ENCODE measurements at regions not wholly inside any gene's neighbourhood (a gene's known extent, or its start where the extent isn't known, plus 50 kb on each side); places are given as distances from the start of the nearest gene placed in this dataset.

DNA sequence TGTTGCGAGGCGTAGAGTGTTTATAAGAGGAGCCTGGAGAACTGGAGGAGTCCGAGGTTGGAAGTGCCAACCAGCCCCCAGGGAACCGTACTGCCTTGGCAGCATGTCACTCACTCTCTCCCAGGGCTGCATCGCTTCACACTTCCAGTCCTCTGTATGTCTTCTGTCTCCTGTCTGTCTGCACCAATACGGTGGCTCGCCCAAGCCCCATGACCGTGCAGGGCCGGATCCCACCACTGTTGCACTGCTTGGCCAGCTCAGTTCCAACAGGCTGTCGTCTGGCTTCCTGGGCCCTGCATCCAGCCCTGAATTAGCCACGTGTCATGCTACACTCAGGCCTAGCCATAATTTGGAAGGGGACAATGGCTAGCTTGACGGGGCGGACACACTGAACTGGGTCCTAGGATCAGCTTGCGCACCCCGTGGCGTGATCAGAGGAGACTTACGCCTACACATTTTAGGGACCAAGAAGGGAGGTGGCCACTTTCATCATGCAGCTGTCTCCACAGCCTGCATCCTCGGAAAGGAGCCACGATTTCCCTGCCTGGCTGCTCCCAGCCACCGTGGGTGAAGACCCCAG, 147.1 kb downstream of the URI1 start:
- no peak for TF ChIP-seq EZH2 (IDR thresholded peaks at IDR 0.05; ENCODE audit: insufficient read depth, low read length)
- TF ChIP-seq CTCF (IDR thresholded peaks at IDR 0.05; ENCODE audit: insufficient read depth, low read depth, low read length) = no peak
- Histone ChIP-seq H4K20me1 (ENCODE audit: insufficient read depth, low read length) (no peaks in the 10 kb centered on the region), H3K27ac (ENCODE audit: low read depth, low read length) (no peak overlapping the region), H3K27me3 (ENCODE audit: insufficient read depth, low read length) (no peaks in the 10 kb centered on the region), H3K9ac (ENCODE audit: low read length) (no peak overlapping the region), H3K4me2 (ENCODE audit: low read length) (no peak overlapping the region), H2AFZ (ENCODE audit: low read depth, low read length) (no peak overlapping the region), H3K79me2 (ENCODE audit: insufficient read depth, low read length) (no peaks in the 10 kb centered on the region), H3K4me1 (ENCODE audit: insufficient read depth, low read length) (no peaks in the 10 kb centered on the region), H3K9me3 (ENCODE audit: insufficient read depth, low read depth, low read length) (no peaks in the 10 kb centered on the region), H3K4me3 (ENCODE audit: insufficient read depth, low read depth, low read length) (no peak overlapping the region), H3K36me3 (ENCODE audit: insufficient read depth, low read length) (no peaks in the 10 kb centered on the region)
- FAIRE-seq (no peak), DNase-seq (ENCODE audit: low read depth) (no peak)
- Mint-ChIP-seq H3K27ac (ENCODE audit: unreplicated experiment) (no peak overlapping the region), H3K27me3 (ENCODE audit: low read depth, unreplicated experiment) (peaks cover 27% of the 10 kb centered on the region), H3K9me3 (ENCODE audit: unreplicated experiment) (peaks cover 5% of the 10 kb centered on the region), H3K36me3 (ENCODE audit: low read depth, unreplicated experiment) (no peaks in the 10 kb centered on the region), H3K4me3 (ENCODE audit: unreplicated experiment) (no peak overlapping the region), H3K4me1 (ENCODE audit: low read depth, unreplicated experiment) (peaks cover 4% of the 10 kb centered on the region)

DNA sequence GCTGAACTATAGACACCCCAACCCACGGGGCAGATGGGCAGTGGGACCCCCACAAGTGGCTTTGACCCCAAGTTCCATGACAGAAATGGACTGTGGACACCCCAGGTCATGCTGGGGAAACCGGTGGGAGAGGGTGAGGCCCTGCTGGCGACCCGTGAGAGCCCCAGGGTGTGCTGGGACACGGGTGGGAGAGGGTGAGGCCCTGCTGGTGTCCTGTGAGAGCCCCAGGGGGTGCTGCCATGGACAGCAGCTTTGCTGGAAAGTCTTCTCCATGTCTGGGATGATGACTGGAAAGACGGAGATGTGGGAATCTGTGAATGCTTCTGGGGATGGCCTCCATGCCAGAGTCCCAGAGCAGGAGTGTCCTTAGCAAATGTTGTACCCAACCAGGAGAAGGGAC, 148.4 kb downstream of the URI1 start:
- Histone ChIP-seq H3K4me1 (ENCODE audit: insufficient read depth, low read length) (no peaks in the 10 kb centered on the region), H3K4me3 (ENCODE audit: insufficient read depth, low read depth, low read length) (no peak overlapping the region), H3K27me3 (ENCODE audit: insufficient read depth, low read length) (no peaks in the 10 kb centered on the region), H3K36me3 (ENCODE audit: insufficient read depth, low read length) (no peaks in the 10 kb centered on the region), H3K9ac (ENCODE audit: low read length) (no peak overlapping the region), H2AFZ (ENCODE audit: low read depth, low read length) (no peak overlapping the region), H4K20me1 (ENCODE audit: insufficient read depth, low read length) (no peaks in the 10 kb centered on the region), H3K27ac (ENCODE audit: low read depth, low read length) (no peak overlapping the region), H3K9me3 (ENCODE audit: insufficient read depth, low read depth, low read length) (no peaks in the 10 kb centered on the region), H3K4me2 (ENCODE audit: low read length) (no peak overlapping the region), H3K79me2 (ENCODE audit: insufficient read depth, low read length) (no peaks in the 10 kb centered on the region)
- H3K36me3 Mint-ChIP-seq (ENCODE audit: low read depth, unreplicated experiment) = no peaks in the 10 kb centered on the region
- H3K27ac Mint-ChIP-seq (ENCODE audit: unreplicated experiment) = no peak overlapping the region
- TF ChIP-seq EZH2 (IDR thresholded peaks at IDR 0.05; ENCODE audit: insufficient read depth, low read length) (no peak), CTCF (IDR thresholded peaks at IDR 0.05; ENCODE audit: insufficient read depth, low read depth, low read length) (no peak)
- DNase-seq (ENCODE audit: low read depth) (no peak), FAIRE-seq (no peak)
- no peak overlapping the region for H3K4me3 Mint-ChIP-seq (ENCODE audit: unreplicated experiment)
- peaks cover 31% of the 10 kb centered on the region for H3K27me3 Mint-ChIP-seq (ENCODE audit: low read depth, unreplicated experiment)
- H3K9me3 Mint-ChIP-seq (ENCODE audit: unreplicated experiment) = peaks cover 5% of the 10 kb centered on the region
- H3K4me1 Mint-ChIP-seq (ENCODE audit: low read depth, unreplicated experiment) = peaks cover 4% of the 10 kb centered on the region

DNA sequence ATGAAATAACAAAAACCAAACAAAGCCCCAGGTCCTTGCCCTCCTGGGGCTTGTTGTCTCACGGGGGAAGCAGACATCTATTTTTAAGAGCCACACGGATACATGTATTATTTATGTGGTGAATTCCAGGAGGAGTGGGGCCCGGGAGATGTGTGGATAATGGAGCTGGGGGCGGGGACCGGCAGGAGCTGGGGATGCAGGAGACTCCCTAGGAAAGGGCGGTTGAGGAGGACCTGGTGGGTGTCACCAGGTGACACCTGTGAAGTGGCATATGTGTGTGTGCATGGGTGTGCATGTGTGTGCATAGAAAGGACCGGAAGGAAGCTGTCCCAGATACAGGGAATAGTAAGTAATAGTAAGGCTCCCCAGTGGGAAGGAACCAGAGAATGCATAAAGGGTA, 148.9 kb downstream of the URI1 start:
- DNase-seq (ENCODE audit: low read depth) (no peak), FAIRE-seq (no peak)
- H3K9me3 ChIP-seq (ENCODE audit: insufficient read depth, low read depth, low read length) = no peaks in the 10 kb centered on the region
- H3K9ac ChIP-seq (ENCODE audit: low read length) = no peak overlapping the region
- no peaks in the 10 kb centered on the region for H4K20me1 ChIP-seq (ENCODE audit: insufficient read depth, low read length)
- H3K27ac Mint-ChIP-seq (ENCODE audit: unreplicated experiment) = no peak overlapping the region
- no peak overlapping the region for H2AFZ ChIP-seq (ENCODE audit: low read depth, low read length)
- H3K79me2 ChIP-seq (ENCODE audit: insufficient read depth, low read length) = no peaks in the 10 kb centered on the region
- no peak for TF ChIP-seq CTCF (IDR thresholded peaks at IDR 0.05; ENCODE audit: insufficient read depth, low read depth, low read length)
- TF ChIP-seq EZH2 (IDR thresholded peaks at IDR 0.05; ENCODE audit: insufficient read depth, low read length) = no peak
- H3K36me3 ChIP-seq (ENCODE audit: insufficient read depth, low read length) = no peaks in the 10 kb centered on the region
- no peaks in the 10 kb centered on the region for H3K4me1 ChIP-seq (ENCODE audit: insufficient read depth, low read length)
- no peak overlapping the region for H3K4me3 Mint-ChIP-seq (ENCODE audit: unreplicated experiment)
- H3K36me3 Mint-ChIP-seq (ENCODE audit: low read depth, unreplicated experiment) = no peaks in the 10 kb centered on the region
- peaks cover 32% of the 10 kb centered on the region for H3K27me3 Mint-ChIP-seq (ENCODE audit: low read depth, unreplicated experiment)
- H3K4me3 ChIP-seq (ENCODE audit: insufficient read depth, low read depth, low read length) = no peak overlapping the region
- peaks cover 5% of the 10 kb centered on the region for H3K9me3 Mint-ChIP-seq (ENCODE audit: unreplicated experiment)
- H3K27ac ChIP-seq (ENCODE audit: low read depth, low read length) = no peak overlapping the region
- no peak overlapping the region for H3K4me2 ChIP-seq (ENCODE audit: low read length)
- H3K27me3 ChIP-seq (ENCODE audit: insufficient read depth, low read length) = no peaks in the 10 kb centered on the region
- H3K4me1 Mint-ChIP-seq (ENCODE audit: low read depth, unreplicated experiment) = no peaks in the 10 kb centered on the region
